SK-N-SH treated with all-trans-retinoic acid at 6 μM for 48 hours (cell line): ENCODE measurements at regions not wholly inside any gene's neighbourhood (a gene's known extent, or its start where the extent isn't known, plus 50 kb on each side); places are given as distances from the start of the nearest gene placed in this dataset.

ENCODE experiments used
- ATAC-seq: fragments of 200-7000 bp; cut with Tn5 transposase; 3 replicates; pipeline ENCODE4 v1.9.1; 2020; ENCODE audit warnings: mild to moderate bottlenecking, moderate library complexity
- BACH2 ChIP-seq: fragments of 250-450 bp; sonication (Bioruptor Pico); IDR thresholded peaks from 2 replicates; pipeline ENCODE4 v1.9.0; 2021; ENCODE audit warnings: mild to moderate bottlenecking, borderline replicate concordance
- CSDC2 ChIP-seq: fragments of 250-450 bp; sonication (Bioruptor Pico); IDR thresholded peaks from 2 replicates; pipeline ENCODE4 v1.5.0; 2020; ENCODE audit warnings: mild to moderate bottlenecking, moderate library complexity
- ESRRG ChIP-seq: fragments of 250-450 bp; sonication (Bioruptor Pico); IDR thresholded peaks from 2 replicates; pipeline ENCODE4 v1.6.1; 2021; ENCODE audit warnings: mild to moderate bottlenecking
- GLIS3 ChIP-seq: fragments of 250-450 bp; sonication (Bioruptor Pico); IDR thresholded peaks from 2 replicates; pipeline ENCODE4 v1.5.0; 2020; ENCODE audit warnings: mild to moderate bottlenecking, moderate library complexity
- ISL1 ChIP-seq: fragments of 250-450 bp; sonication (Bioruptor Pico); IDR thresholded peaks from 2 replicates; pipeline ENCODE4 v2.1.2; 2022; ENCODE audit warnings: mild to moderate bottlenecking, moderate library complexity
- RARB ChIP-seq: fragments of 250-450 bp; sonication (Bioruptor Pico); IDR thresholded peaks from 2 replicates; pipeline ENCODE4 v1.8.0; 2021; ENCODE audit warnings: mild to moderate bottlenecking, moderate library complexity
- SNAI2 ChIP-seq: fragments of 250-450 bp; sonication (Bioruptor Pico); IDR thresholded peaks from 2 replicates; pipeline ENCODE4 v1.5.0; 2020; ENCODE audit warnings: mild to moderate bottlenecking, moderate library complexity
- TOX ChIP-seq: fragments of 250-450 bp; sonication (Bioruptor Pico); IDR thresholded peaks from 2 replicates; pipeline ENCODE4 v1.8.0; 2021; ENCODE audit warnings: mild to moderate bottlenecking, moderate library complexity, borderline replicate concordance
- ZFP3 ChIP-seq: fragments of 250-450 bp; sonication (Bioruptor Pico); IDR thresholded peaks from 2 replicates; pipeline ENCODE4 v1.5.0; 2020; ENCODE audit warnings: mild to moderate bottlenecking, moderate library complexity
- ZFP30 ChIP-seq: fragments of 450-650 bp; formaldehyde crosslinking; IDR thresholded peaks from 2 replicates; pipeline ENCODE4 v1.5.0; 2022; ENCODE audit warnings: mild to moderate bottlenecking, moderate library complexity
- ZNF565 ChIP-seq: fragments of 450-650 bp; formaldehyde crosslinking; conservative IDR thresholded peaks from 2 replicates; pipeline ENCODE4 v1.5.0; 2020; ENCODE audit warnings: low read depth, mild to moderate bottlenecking, moderate library complexity
- ZNF70 ChIP-seq: fragments of 450-650 bp; formaldehyde crosslinking; IDR thresholded peaks from 2 replicates; pipeline ENCODE4 v1.5.0; 2020; ENCODE audit warnings: mild to moderate bottlenecking, moderate library complexity
- ZNF8 ChIP-seq: fragments of 450-650 bp; formaldehyde crosslinking; IDR thresholded peaks from 2 replicates; pipeline ENCODE4 v1.5.0; 2020; ENCODE audit warnings: mild to moderate bottlenecking, moderate library complexity
- TF ChIP-seq, protein P1 (sequence below): fragments of 250-450 bp; sonication (Bioruptor Pico); IDR thresholded peaks from 2 replicates; pipeline ENCODE4 v1.5.0; 2020; ENCODE audit warnings: mild to moderate bottlenecking, moderate library complexity
- TF ChIP-seq, protein P2 (sequence below): fragments of 250-450 bp; sonication (Bioruptor Pico); IDR thresholded peaks from 2 replicates; pipeline ENCODE4 v1.5.1; 2020; ENCODE audit warnings: low read depth, mild to moderate bottlenecking, moderate library complexity
- TF ChIP-seq, protein P3 (sequence below): fragments of 250-450 bp; sonication (Bioruptor Pico); IDR thresholded peaks from 2 replicates; pipeline ENCODE4 v1.8.0; 2021; ENCODE audit warnings: low read depth, mild to moderate bottlenecking, moderate library complexity, borderline replicate concordance
- TF ChIP-seq, protein P4 (sequence below): fragments of 250-450 bp; sonication (Bioruptor Pico); IDR thresholded peaks from 2 replicates; pipeline ENCODE4 v1.8.0; 2020; ENCODE audit warnings: mild to moderate bottlenecking, moderate library complexity, borderline replicate concordance
- TF ChIP-seq, protein P5 (sequence below): fragments of 250-450 bp; sonication (Bioruptor Pico); IDR thresholded peaks from 2 replicates; pipeline ENCODE4 v1.5.1; 2021; ENCODE audit warnings: mild to moderate bottlenecking, moderate library complexity

DNA sequence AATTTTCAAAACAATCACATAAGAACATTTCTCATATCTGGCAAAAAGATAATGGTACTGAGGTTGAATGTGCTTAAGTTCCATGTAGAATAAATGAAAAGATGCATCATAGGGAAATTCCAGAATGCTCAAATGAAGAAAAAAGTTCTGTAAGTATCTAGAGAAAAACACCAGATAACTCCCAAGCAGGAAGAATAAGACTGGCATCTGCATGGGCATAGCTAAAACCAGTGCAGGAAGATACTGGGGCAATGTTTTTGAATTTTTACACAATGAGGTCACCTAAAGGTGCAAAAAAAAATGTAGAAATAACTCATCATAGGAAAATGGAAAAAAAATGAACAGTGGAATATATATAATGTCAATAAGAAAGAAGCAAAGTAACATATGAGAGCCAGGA lies 275.2 kb downstream of the BAMBI start (continued):
- TF ChIP-seq, protein P1, sequence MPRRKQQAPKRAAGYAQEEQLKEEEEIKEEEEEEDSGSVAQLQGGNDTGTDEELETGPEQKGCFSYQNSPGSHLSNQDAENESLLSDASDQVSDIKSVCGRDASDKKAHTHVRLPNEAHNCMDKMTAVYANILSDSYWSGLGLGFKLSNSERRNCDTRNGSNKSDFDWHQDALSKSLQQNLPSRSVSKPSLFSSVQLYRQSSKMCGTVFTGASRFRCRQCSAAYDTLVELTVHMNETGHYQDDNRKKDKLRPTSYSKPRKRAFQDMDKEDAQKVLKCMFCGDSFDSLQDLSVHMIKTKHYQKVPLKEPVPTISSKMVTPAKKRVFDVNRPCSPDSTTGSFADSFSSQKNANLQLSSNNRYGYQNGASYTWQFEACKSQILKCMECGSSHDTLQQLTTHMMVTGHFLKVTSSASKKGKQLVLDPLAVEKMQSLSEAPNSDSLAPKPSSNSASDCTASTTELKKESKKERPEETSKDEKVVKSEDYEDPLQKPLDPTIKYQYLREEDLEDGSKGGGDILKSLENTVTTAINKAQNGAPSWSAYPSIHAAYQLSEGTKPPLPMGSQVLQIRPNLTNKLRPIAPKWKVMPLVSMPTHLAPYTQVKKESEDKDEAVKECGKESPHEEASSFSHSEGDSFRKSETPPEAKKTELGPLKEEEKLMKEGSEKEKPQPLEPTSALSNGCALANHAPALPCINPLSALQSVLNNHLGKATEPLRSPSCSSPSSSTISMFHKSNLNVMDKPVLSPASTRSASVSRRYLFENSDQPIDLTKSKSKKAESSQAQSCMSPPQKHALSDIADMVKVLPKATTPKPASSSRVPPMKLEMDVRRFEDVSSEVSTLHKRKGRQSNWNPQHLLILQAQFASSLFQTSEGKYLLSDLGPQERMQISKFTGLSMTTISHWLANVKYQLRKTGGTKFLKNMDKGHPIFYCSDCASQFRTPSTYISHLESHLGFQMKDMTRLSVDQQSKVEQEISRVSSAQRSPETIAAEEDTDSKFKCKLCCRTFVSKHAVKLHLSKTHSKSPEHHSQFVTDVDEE (CRISPR knock-in tag) = no peak

DNA sequence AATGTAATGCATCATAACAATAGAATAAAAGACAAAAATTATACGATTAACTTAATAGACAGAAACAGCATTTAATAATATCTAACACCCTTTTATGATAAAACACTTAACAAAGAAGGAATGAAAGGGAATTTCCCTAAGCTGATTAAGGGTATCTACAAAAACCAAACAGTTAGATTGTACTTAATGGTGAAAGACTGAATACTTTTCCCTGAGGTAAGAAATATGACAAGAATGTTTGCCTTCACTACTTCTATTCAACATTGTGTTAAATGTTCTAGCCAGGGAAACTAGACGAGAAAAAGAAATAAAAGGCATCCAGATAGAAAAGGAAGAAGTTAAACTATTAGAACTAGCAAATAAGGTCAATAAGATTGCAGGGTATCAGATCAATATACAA lies 276.9 kb downstream of the BAMBI start:
- TF ChIP-seq ISL1 (CRISPR knock-in tag) = no peak
- no peak for TF ChIP-seq ZFP3 (CRISPR knock-in tag)
- TF ChIP-seq, protein P2, sequence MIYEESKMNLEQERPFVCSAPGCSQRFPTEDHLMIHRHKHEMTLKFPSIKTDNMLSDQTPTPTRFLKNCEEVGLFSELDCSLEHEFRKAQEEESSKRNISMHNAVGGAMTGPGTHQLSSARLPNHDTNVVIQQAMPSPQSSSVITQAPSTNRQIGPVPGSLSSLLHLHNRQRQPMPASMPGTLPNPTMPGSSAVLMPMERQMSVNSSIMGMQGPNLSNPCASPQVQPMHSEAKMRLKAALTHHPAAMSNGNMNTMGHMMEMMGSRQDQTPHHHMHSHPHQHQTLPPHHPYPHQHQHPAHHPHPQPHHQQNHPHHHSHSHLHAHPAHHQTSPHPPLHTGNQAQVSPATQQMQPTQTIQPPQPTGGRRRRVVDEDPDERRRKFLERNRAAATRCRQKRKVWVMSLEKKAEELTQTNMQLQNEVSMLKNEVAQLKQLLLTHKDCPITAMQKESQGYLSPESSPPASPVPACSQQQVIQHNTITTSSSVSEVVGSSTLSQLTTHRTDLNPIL (CRISPR knock-in tag) = no peak
- TF ChIP-seq GLIS3 (CRISPR knock-in tag) = no peak
- TF ChIP-seq RARB (CRISPR knock-in tag) = no peak
- TF ChIP-seq, protein P3, sequence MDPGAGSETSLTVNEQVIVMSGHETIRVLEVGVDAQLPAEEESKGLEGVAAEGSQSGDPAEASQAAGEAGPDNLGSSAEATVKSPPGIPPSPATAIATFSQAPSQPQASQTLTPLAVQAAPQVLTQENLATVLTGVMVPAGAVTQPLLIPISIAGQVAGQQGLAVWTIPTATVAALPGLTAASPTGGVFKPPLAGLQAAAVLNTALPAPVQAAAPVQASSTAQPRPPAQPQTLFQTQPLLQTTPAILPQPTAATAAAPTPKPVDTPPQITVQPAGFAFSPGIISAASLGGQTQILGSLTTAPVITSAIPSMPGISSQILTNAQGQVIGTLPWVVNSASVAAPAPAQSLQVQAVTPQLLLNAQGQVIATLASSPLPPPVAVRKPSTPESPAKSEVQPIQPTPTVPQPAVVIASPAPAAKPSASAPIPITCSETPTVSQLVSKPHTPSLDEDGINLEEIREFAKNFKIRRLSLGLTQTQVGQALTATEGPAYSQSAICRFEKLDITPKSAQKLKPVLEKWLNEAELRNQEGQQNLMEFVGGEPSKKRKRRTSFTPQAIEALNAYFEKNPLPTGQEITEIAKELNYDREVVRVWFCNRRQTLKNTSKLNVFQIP = no peak
- no peak for TF ChIP-seq ESRRG (CRISPR knock-in tag)
- TF ChIP-seq CSDC2 = no peak
- TF ChIP-seq TOX (CRISPR knock-in tag) = no peak
- no peak for TF ChIP-seq ZFP30 (CRISPR knock-in tag)
- TF ChIP-seq, protein P4, sequence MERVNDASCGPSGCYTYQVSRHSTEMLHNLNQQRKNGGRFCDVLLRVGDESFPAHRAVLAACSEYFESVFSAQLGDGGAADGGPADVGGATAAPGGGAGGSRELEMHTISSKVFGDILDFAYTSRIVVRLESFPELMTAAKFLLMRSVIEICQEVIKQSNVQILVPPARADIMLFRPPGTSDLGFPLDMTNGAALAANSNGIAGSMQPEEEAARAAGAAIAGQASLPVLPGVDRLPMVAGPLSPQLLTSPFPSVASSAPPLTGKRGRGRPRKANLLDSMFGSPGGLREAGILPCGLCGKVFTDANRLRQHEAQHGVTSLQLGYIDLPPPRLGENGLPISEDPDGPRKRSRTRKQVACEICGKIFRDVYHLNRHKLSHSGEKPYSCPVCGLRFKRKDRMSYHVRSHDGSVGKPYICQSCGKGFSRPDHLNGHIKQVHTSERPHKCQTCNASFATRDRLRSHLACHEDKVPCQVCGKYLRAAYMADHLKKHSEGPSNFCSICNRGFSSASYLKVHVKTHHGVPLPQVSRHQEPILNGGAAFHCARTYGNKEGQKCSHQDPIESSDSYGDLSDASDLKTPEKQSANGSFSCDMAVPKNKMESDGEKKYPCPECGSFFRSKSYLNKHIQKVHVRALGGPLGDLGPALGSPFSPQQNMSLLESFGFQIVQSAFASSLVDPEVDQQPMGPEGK (CRISPR knock-in tag) = no peak
- no peak for TF ChIP-seq SNAI2 (CRISPR knock-in tag)
- TF ChIP-seq, protein P5, sequence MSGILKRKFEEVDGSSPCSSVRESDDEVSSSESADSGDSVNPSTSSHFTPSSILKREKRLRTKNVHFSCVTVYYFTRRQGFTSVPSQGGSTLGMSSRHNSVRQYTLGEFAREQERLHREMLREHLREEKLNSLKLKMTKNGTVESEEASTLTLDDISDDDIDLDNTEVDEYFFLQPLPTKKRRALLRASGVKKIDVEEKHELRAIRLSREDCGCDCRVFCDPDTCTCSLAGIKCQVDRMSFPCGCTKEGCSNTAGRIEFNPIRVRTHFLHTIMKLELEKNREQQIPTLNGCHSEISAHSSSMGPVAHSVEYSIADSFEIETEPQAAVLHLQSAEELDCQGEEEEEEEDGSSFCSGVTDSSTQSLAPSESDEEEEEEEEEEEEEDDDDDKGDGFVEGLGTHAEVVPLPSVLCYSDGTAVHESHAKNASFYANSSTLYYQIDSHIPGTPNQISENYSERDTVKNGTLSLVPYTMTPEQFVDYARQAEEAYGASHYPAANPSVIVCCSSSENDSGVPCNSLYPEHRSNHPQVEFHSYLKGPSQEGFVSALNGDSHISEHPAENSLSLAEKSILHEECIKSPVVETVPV (CRISPR knock-in tag) = no peak
- TF ChIP-seq ZNF70 (CRISPR knock-in tag) = no peak
- no peak for TF ChIP-seq BACH2 (CRISPR knock-in tag)
- TF ChIP-seq ZNF565 (CRISPR knock-in tag) = no peak
- ATAC-seq = no peak

DNA sequence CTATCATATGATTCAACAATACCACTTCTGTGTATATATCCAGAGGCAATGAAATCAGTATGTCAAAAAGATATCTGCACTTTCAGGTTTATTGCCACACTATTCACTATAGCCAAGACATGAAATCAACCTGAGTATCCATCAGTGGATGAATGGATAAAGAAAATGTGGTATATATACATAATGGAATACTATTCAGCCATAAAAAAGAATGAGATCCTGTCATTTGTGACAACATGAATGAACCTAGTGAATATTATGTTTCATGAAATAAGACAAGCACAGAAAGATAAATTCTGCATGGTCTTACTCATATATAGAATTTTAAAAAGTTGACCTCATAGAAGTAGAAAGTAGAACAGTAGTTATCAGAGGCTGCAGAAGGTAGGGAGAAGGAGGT lies 281.1 kb downstream of the BAMBI start:
- TF ChIP-seq CSDC2 (no peak), ZNF8 (CRISPR knock-in tag) (peak; percentile 75)
- no peak for ATAC-seq

DNA sequence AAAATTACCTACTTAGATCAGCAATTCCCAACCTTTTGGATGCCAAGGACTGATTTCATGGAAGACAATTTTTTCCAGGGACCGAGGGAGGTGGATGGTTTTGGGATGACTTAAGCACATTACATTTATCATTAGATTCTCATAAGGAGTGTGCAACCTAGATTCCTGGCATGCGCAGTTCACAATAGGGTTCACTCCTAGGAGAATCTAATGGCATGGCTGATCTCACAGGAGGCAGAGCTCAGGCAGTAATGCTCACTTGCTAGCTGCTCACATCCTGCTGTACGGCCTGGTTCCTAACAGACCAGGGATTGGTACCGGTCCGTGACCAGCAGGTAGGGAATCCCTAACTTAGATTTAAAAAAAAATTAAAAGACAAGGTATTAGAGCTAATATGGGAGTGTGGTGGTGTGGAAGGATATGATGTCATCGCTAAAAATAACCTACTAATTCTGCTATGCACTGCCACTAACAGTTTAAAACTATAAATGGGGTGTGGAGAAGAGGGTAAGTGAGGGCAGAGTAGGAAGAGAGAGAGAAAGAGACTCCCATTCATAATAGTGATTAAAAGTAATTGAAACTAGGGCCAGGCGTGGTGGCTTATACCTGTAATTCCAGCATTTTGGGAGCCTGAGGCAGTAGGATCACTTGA lies 282.7 kb downstream of the BAMBI start:
- no peak for ATAC-seq
- no peak for TF ChIP-seq RARB (CRISPR knock-in tag)
- no peak for TF ChIP-seq SNAI2 (CRISPR knock-in tag)
- no peak for TF ChIP-seq ISL1 (CRISPR knock-in tag)
- TF ChIP-seq, protein P5 (CRISPR knock-in tag) = no peak
- TF ChIP-seq ZNF565 (CRISPR knock-in tag) = no peak
- TF ChIP-seq, protein P4 (CRISPR knock-in tag) = no peak
- TF ChIP-seq ZNF8 (CRISPR knock-in tag) = no peak
- no peak for TF ChIP-seq TOX (CRISPR knock-in tag)
